ENCODE measurements at regions not wholly inside any gene's neighbourhood (a gene's known extent, or its start where the extent isn't known, plus 50 kb on each side); places are given as distances from the start of the nearest gene placed in this dataset.
A peak's percentile ranks its signal among the peaks of the same experiment; 100 is the strongest.
"Not testable (repeated sequence)": the region's sequence is repeated elsewhere in the genome, so short reads cannot be mapped to it uniquely, and the experiment has no call there.

DNA sequence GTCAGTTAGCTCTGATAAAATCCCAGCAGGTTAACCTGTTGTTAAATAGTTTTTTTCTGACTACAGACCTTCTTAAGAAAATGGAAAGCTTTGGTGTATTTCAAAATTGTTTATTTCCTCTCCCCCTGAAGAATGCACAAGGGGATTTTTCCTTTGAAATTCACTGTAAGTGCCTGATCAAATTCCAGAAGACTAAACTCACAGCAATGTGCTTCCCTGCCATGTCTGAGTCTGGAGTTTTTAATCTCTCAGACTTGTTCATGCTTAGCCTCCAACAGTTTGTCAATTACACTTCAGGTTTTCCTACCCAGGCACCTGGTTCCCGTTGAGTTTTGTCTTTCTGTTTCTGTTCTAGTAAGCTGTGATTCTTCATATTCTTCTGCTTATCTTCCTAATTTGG is 961.6 kb upstream of the CDH18 start:
- Histone ChIP-seq H3K4ac (ENCODE audit: low read depth, low read length) (no peak overlapping the region), H3K23ac (ENCODE audit: low read length) (no peak overlapping the region), H4K8ac (ENCODE audit: low read depth, low read length) (no peak overlapping the region), H3K56ac (ENCODE audit: low read length) (no peak overlapping the region), H2BK15ac (replicated peaks; ENCODE audit: low read depth) (no peak overlapping the region), H2BK5ac (ENCODE audit: low read length) (no peak overlapping the region), H3K79me1 (ENCODE audit: low read length) (no peaks in the 10 kb centered on the region), H4K5ac (ENCODE audit: low read length) (no peak overlapping the region), H3K36me3 (ENCODE audit: control insufficient read depth, insufficient read depth, low read length) (no peaks in the 10 kb centered on the region), H3K9ac (ENCODE audit: low read length) (no peak overlapping the region), H3K27ac (ENCODE audit: low read depth, low read length) (no peak overlapping the region), H3K4me1 (ENCODE audit: control insufficient read depth, low read depth, low read length) (peaks cover 2% of the 10 kb centered on the region), H3K79me2 (ENCODE audit: control insufficient read depth, insufficient read depth, low read length) (no peaks in the 10 kb centered on the region), H2AK5ac (ENCODE audit: low read length) (no peak overlapping the region), H2BK120ac (ENCODE audit: low read depth, low read length) (no peak overlapping the region), H3K27me3 (ENCODE audit: insufficient read depth, low read length, poor library complexity) (no peaks in the 10 kb centered on the region), H3K18ac (ENCODE audit: low read length) (no peak overlapping the region), H3K4me3 (ENCODE audit: low read length) (no peak overlapping the region), H3K4me2 (ENCODE audit: low read length) (no peak overlapping the region)
- peak; percentile 38 for DNase-seq
- no CpG with 5 or more reads among the region's 1 CpG for WGBS (ENCODE audit: extremely low coverage, insufficient coverage, low lambda C conversion rate)

DNA sequence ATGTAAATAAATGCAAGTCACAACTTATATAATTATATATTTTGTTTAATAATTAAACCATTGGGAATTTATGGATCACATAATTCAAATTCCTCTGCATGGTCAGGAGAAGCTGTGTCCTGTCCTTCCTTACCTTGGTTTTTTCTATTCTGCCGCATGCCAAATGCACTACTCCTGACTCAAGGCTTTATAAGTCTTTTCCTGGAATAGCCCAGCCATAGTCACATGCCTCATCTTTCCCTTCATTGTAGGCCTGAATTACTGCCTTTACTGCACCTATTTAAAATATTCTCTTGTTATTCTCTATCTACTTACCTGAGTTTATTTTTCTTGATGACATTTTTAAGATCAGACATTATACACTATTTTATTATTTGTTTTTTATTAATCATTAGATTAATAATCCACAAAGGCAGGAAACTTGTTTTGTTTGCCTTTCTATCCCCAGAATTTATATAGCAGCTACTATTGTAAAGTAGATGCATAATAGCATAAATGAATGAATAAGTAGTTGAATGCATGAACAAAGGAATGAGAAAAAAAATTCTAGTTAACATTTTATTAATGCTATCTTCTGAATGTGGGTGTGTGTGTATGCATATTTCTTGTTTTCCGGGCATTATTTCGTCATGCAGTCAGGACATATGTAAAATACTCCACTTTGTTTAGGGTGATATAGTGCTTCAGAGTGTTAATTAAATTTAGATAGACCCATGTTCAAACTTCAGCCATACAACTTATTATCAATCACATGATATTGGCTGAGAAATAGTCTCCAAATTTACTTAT is 955.4 kb upstream of the CDH18 start:
- not testable (repeated sequence) for H3K79me1 ChIP-seq (ENCODE audit: low read length); H3K23ac ChIP-seq (ENCODE audit: low read length); H3K4me1 ChIP-seq (ENCODE audit: control insufficient read depth, low read depth, low read length); H3K4me3 ChIP-seq (ENCODE audit: low read length); H2BK120ac ChIP-seq (ENCODE audit: low read depth, low read length); H2AK5ac ChIP-seq (ENCODE audit: low read length); H2BK15ac ChIP-seq (replicated peaks; ENCODE audit: low read depth); H4K5ac ChIP-seq (ENCODE audit: low read length); DNase-seq; H3K36me3 ChIP-seq (ENCODE audit: control insufficient read depth, insufficient read depth, low read length); H4K8ac ChIP-seq (ENCODE audit: low read depth, low read length); H3K4me2 ChIP-seq (ENCODE audit: low read length); H3K9ac ChIP-seq (ENCODE audit: low read length); H3K27me3 ChIP-seq (ENCODE audit: insufficient read depth, low read length, poor library complexity); H3K4ac ChIP-seq (ENCODE audit: low read depth, low read length); H3K27ac ChIP-seq (ENCODE audit: low read depth, low read length); H3K18ac ChIP-seq (ENCODE audit: low read length); H3K56ac ChIP-seq (ENCODE audit: low read length); H3K79me2 ChIP-seq (ENCODE audit: control insufficient read depth, insufficient read depth, low read length); H2BK5ac ChIP-seq (ENCODE audit: low read length)
- WGBS (ENCODE audit: extremely low coverage, insufficient coverage, low lambda C conversion rate), result no CpG with 5 or more reads among the region's 3 CpGs

DNA sequence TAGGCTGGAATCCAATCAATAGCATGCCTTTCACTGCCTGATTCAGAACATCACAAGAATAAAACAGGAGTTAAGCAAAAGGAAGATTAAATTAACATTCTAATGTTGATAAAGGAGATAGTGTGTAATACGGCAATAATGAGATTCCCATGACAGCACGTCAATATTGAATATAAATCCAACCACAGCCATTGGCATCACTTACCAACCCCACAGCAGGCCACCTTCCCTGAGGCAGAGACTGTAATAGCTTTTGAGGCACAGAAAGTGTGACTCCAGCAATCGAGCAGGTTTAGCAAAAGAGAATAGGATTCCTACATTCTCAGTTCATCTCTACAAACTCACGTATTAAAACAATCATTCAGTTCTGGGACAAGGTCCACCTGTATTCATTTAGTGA is 954.6 kb upstream of the CDH18 start:
- not testable (repeated sequence) for H3K36me3 ChIP-seq (ENCODE audit: control insufficient read depth, insufficient read depth, low read length); H3K23ac ChIP-seq (ENCODE audit: low read length); H3K4ac ChIP-seq (ENCODE audit: low read depth, low read length); H3K27me3 ChIP-seq (ENCODE audit: insufficient read depth, low read length, poor library complexity); H2BK15ac ChIP-seq (replicated peaks; ENCODE audit: low read depth); DNase-seq; H3K9ac ChIP-seq (ENCODE audit: low read length); H3K79me1 ChIP-seq (ENCODE audit: low read length); H2AK5ac ChIP-seq (ENCODE audit: low read length); H4K8ac ChIP-seq (ENCODE audit: low read depth, low read length); H2BK120ac ChIP-seq (ENCODE audit: low read depth, low read length); H3K56ac ChIP-seq (ENCODE audit: low read length); H3K27ac ChIP-seq (ENCODE audit: low read depth, low read length); H3K4me2 ChIP-seq (ENCODE audit: low read length); H3K18ac ChIP-seq (ENCODE audit: low read length); H3K4me1 ChIP-seq (ENCODE audit: control insufficient read depth, low read depth, low read length); H4K5ac ChIP-seq (ENCODE audit: low read length); H3K4me3 ChIP-seq (ENCODE audit: low read length); H3K79me2 ChIP-seq (ENCODE audit: control insufficient read depth, insufficient read depth, low read length); H2BK5ac ChIP-seq (ENCODE audit: low read length)
- no CpG with 5 or more reads among the region's 4 CpGs for WGBS (ENCODE audit: extremely low coverage, insufficient coverage, low lambda C conversion rate)

DNA sequence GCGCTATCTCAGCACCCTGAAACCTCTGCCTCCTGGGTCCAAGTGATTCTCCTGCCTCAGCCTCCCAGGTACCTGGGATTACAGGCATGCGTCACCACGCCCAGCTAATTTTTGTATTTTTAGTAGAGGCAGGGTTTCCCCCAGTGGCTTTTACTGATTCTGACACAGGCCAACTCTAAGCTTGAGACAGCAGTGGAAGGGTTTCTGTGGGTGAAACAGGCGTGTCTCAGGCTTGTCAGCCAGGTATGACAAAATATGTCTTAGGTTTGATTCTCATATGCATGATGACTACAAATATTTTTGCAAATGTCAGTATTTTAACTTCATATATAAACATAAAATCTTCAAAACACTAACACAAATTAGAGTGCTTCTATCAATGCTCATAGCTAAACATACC is 952.8 kb upstream of the CDH18 start:
- H3K4ac ChIP-seq (ENCODE audit: low read depth, low read length); H3K4me1 ChIP-seq (ENCODE audit: control insufficient read depth, low read depth, low read length); H4K8ac ChIP-seq (ENCODE audit: low read depth, low read length); H3K79me2 ChIP-seq (ENCODE audit: control insufficient read depth, insufficient read depth, low read length); H3K4me3 ChIP-seq (ENCODE audit: low read length); H3K36me3 ChIP-seq (ENCODE audit: control insufficient read depth, insufficient read depth, low read length); H3K23ac ChIP-seq (ENCODE audit: low read length); H4K5ac ChIP-seq (ENCODE audit: low read length); H2AK5ac ChIP-seq (ENCODE audit: low read length); H3K4me2 ChIP-seq (ENCODE audit: low read length); H3K27me3 ChIP-seq (ENCODE audit: insufficient read depth, low read length, poor library complexity); H2BK15ac ChIP-seq (replicated peaks; ENCODE audit: low read depth); H3K27ac ChIP-seq (ENCODE audit: low read depth, low read length); H3K56ac ChIP-seq (ENCODE audit: low read length); H2BK5ac ChIP-seq (ENCODE audit: low read length); H2BK120ac ChIP-seq (ENCODE audit: low read depth, low read length); DNase-seq; H3K9ac ChIP-seq (ENCODE audit: low read length); H3K79me1 ChIP-seq (ENCODE audit: low read length); H3K18ac ChIP-seq (ENCODE audit: low read length): not testable (repeated sequence)
- WGBS (ENCODE audit: extremely low coverage, insufficient coverage, low lambda C conversion rate), result no CpG with 5 or more reads among the region's 4 CpGs

DNA sequence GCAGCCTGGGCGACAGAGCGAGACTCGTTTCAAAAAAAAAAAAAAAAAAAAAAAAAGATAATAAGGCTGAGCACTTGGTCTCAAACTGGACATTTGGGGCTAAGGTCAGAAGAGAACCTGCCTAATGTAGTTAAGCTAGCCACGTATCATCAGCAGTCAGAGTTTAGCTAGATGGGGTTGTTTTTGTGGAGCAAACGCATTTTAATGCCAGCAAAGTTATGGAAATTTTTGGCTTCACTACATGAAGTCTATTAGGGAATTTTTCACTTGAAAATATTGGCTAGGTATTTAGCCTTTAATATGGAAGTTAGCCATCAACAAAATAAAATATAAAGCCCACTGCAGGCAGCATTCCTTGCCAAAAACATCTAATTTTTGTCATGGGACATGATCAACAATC is 902.9 kb upstream of the CDH18 start:
- H3K4me1 ChIP-seq (ENCODE audit: control insufficient read depth, low read depth, low read length); H3K4me3 ChIP-seq (ENCODE audit: low read length); H3K79me1 ChIP-seq (ENCODE audit: low read length); H4K8ac ChIP-seq (ENCODE audit: low read depth, low read length); H3K27me3 ChIP-seq (ENCODE audit: insufficient read depth, low read length, poor library complexity); H3K4me2 ChIP-seq (ENCODE audit: low read length); H2AK5ac ChIP-seq (ENCODE audit: low read length); H3K18ac ChIP-seq (ENCODE audit: low read length); H2BK15ac ChIP-seq (replicated peaks; ENCODE audit: low read depth); H3K56ac ChIP-seq (ENCODE audit: low read length); H2BK120ac ChIP-seq (ENCODE audit: low read depth, low read length); H3K27ac ChIP-seq (ENCODE audit: low read depth, low read length); H2BK5ac ChIP-seq (ENCODE audit: low read length); H3K4ac ChIP-seq (ENCODE audit: low read depth, low read length); H3K23ac ChIP-seq (ENCODE audit: low read length); H4K5ac ChIP-seq (ENCODE audit: low read length); H3K79me2 ChIP-seq (ENCODE audit: control insufficient read depth, insufficient read depth, low read length); H3K9ac ChIP-seq (ENCODE audit: low read length); H3K36me3 ChIP-seq (ENCODE audit: control insufficient read depth, insufficient read depth, low read length); DNase-seq: not testable (repeated sequence)
- no CpG with 5 or more reads among the region's 5 CpGs for WGBS (ENCODE audit: extremely low coverage, insufficient coverage, low lambda C conversion rate)

DNA sequence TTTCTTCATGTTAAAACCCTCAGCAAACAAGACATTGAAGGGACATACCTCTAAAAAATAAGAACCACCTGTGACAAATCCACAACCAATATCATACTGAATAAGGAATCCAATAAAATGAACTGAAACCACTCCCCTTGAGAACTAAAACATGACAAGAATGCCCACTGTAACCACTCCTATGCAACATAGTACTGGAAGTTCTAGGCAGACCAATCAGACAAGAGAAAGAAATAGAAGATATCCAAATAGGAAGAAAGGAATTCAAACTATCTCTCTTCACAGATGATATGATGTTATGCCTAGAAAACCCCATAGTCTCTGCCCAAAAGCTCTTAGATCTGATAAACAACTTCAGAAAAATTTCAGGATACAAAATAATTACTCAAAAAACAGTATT is 887.7 kb upstream of the CDH18 start:
- H3K4me2 ChIP-seq (ENCODE audit: low read length); H2BK120ac ChIP-seq (ENCODE audit: low read depth, low read length); H3K79me2 ChIP-seq (ENCODE audit: control insufficient read depth, insufficient read depth, low read length); H2AK5ac ChIP-seq (ENCODE audit: low read length); H2BK5ac ChIP-seq (ENCODE audit: low read length); H2BK15ac ChIP-seq (replicated peaks; ENCODE audit: low read depth); H3K27ac ChIP-seq (ENCODE audit: low read depth, low read length); DNase-seq; H3K4me3 ChIP-seq (ENCODE audit: low read length); H3K27me3 ChIP-seq (ENCODE audit: insufficient read depth, low read length, poor library complexity); H3K23ac ChIP-seq (ENCODE audit: low read length); H3K79me1 ChIP-seq (ENCODE audit: low read length); H3K56ac ChIP-seq (ENCODE audit: low read length); H3K36me3 ChIP-seq (ENCODE audit: control insufficient read depth, insufficient read depth, low read length); H3K4me1 ChIP-seq (ENCODE audit: control insufficient read depth, low read depth, low read length); H3K9ac ChIP-seq (ENCODE audit: low read length); H4K5ac ChIP-seq (ENCODE audit: low read length); H4K8ac ChIP-seq (ENCODE audit: low read depth, low read length); H3K18ac ChIP-seq (ENCODE audit: low read length); H3K4ac ChIP-seq (ENCODE audit: low read depth, low read length): not testable (repeated sequence)

Data from mesendoderm (in vitro differentiated cells).